Fibroblast of villous mesenchyme (primary cell): ENCODE measurements at regions not wholly inside any gene's neighbourhood (a gene's known extent, or its start where the extent isn't known, plus 50 kb on each side); places are given as distances from the start of the nearest gene placed in this dataset.
"Not testable (repeated sequence)": the region's sequence is repeated elsewhere in the genome, so short reads cannot be mapped to it uniquely, and the experiment has no call there.

ENCODE experiments used
- DNase-seq: peaks from one replicate; pipeline ENCODE4 v3.0.0-alpha.2; 2010; ENCODE audit warnings: low read depth
- H3K4me3 ChIP-seq: 2 replicates; pipeline ENCODE4 v1.5.1; 2011; ENCODE audit warnings: low read depth, mild to moderate bottlenecking, low read length
- CTCF ChIP-seq: IDR thresholded peaks from 2 replicates; pipeline ENCODE4 v1.5.1; 2012; ENCODE audit warnings: low read depth, mild to moderate bottlenecking, low read length; ENCODE audit not compliant: insufficient read depth

- DNase-seq = no peak
- TF ChIP-seq CTCF = no peak
- H3K4me3 ChIP-seq = no peak overlapping the region
Measured at GRCh38 chr21:22795091-22795490, 1796.9 kb downstream of the NCAM2 start.

- no peak for DNase-seq
- no peak overlapping the region for H3K4me3 ChIP-seq
- TF ChIP-seq CTCF = no peak
Measured at GRCh38 chr21:22795644-22796043, 1797.4 kb downstream of the NCAM2 start.

- H3K4me3 ChIP-seq = no peak overlapping the region
- no peak for DNase-seq
- TF ChIP-seq CTCF = no peak
Measured at GRCh38 chr21:22796147-22796546, 1797.9 kb downstream of the NCAM2 start.

GRCh38 chr21:22804151-22804550 is 1805.9 kb downstream of the NCAM2 start:
- DNase-seq = no peak
- TF ChIP-seq CTCF = no peak

GRCh38 chr21:22806278-22806677 is 1808.1 kb downstream of the NCAM2 start:
- DNase-seq = no peak
- no peak overlapping the region for H3K4me3 ChIP-seq
- TF ChIP-seq CTCF = no peak

More at GRCh38 chr21:22804151-22804550, 1805.9 kb downstream of the NCAM2 start:
- H3K4me3 ChIP-seq = no peak overlapping the region

- DNase-seq = no peak
- H3K4me3 ChIP-seq = no peak overlapping the region
- no peak for TF ChIP-seq CTCF
Measured at GRCh38 chr21:22813201-22813600, 1815.0 kb downstream of the NCAM2 start.

- not testable (repeated sequence) for H3K4me3 ChIP-seq, DNase-seq
Measured at GRCh38 chr21:22818681-22819485, 1820.7 kb downstream of the NCAM2 start.
